ENCODE measurements at regions not wholly inside any gene's neighbourhood (a gene's known extent, or its start where the extent isn't known, plus 50 kb on each side); places are given as distances from the start of the nearest gene placed in this dataset.
A peak's percentile ranks its signal among the peaks of the same experiment; 100 is the strongest.

GRCh38 chr1:10864776-10865175 is 68.3 kb upstream of the CASZ1 start:
- Histone ChIP-seq H3K36me3 (replicated peaks in 1 of 2; ENCODE audit: control insufficient read depth in 1 of 2, insufficient read depth in 2 of 2, low read length in 2 of 2) (no peaks in the 10 kb centered on the region), H3K27me3 (ENCODE audit: control insufficient read depth in 2 of 2, insufficient read depth in 2 of 2, low read length in 2 of 2) (peaks cover 27 to 59% of the 10 kb centered on the region in 2 donors)
- H3K27me3 Mint-ChIP-seq (ENCODE audit: low read depth in 3 of 3) = peaks cover 49 to 67% (median 63%) of the 10 kb centered on the region in 3 donors

GRCh38 chr1:10865518-10866320 is 69.3 kb upstream of the CASZ1 start:
- H3K4me1 Mint-ChIP-seq = peaks cover 8% of the 10 kb centered on the region
- TF ChIP-seq, protein P1, sequence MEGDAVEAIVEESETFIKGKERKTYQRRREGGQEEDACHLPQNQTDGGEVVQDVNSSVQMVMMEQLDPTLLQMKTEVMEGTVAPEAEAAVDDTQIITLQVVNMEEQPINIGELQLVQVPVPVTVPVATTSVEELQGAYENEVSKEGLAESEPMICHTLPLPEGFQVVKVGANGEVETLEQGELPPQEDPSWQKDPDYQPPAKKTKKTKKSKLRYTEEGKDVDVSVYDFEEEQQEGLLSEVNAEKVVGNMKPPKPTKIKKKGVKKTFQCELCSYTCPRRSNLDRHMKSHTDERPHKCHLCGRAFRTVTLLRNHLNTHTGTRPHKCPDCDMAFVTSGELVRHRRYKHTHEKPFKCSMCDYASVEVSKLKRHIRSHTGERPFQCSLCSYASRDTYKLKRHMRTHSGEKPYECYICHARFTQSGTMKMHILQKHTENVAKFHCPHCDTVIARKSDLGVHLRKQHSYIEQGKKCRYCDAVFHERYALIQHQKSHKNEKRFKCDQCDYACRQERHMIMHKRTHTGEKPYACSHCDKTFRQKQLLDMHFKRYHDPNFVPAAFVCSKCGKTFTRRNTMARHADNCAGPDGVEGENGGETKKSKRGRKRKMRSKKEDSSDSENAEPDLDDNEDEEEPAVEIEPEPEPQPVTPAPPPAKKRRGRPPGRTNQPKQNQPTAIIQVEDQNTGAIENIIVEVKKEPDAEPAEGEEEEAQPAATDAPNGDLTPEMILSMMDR (IDR thresholded peaks at IDR 0.05) = no peak
- Histone ChIP-seq H3K27ac (ENCODE audit: low read depth in 1 of 2, low read length in 2 of 2) (no peak overlapping the region), H3K4me3 (replicated peaks in 1 of 3; ENCODE audit: low read depth in 2 of 3, low read length in 3 of 3) (no peak overlapping the region), H3K79me2 (ENCODE audit: insufficient read depth, low read length) (no peaks in the 10 kb centered on the region), H3K9ac (ENCODE audit: insufficient read depth, low read length, poor library complexity, severe bottlenecking) (no peak overlapping the region), H2AFZ (ENCODE audit: insufficient read depth, low read depth, low read length, poor library complexity, severe bottlenecking) (no peak overlapping the region), H4K20me1 (ENCODE audit: insufficient read depth, low read length) (no peaks in the 10 kb centered on the region), H3K4me1 (ENCODE audit: control insufficient read depth in 1 of 2, insufficient read depth in 2 of 2, low read length in 2 of 2) (peaks cover 3 to 6% of the 10 kb centered on the region in 2 donors), H3K4me2 (replicated peaks; ENCODE audit: extremely low read depth, low read length, poor library complexity, severe bottlenecking) (no peak overlapping the region), H3K9me3 (replicated peaks in 1 of 2; ENCODE audit: control insufficient read depth in 1 of 2, insufficient read depth in 1 of 2, low read length in 2 of 2) (no peaks in the 10 kb centered on the region), H3K36me3 (replicated peaks in 1 of 2; ENCODE audit: control insufficient read depth in 1 of 2, insufficient read depth in 2 of 2, low read length in 2 of 2) (no peaks in the 10 kb centered on the region), H3K27me3 (ENCODE audit: control insufficient read depth in 2 of 2, insufficient read depth in 2 of 2, low read length in 2 of 2) (peaks cover 27 to 57% of the 10 kb centered on the region in 2 donors)
- H3K4me3 Mint-ChIP-seq = peak overlapping the region in 1 of 2 donors; percentile 85
- H3K9me3 Mint-ChIP-seq = peaks cover 0 to 12% (median 3%) of the 10 kb centered on the region in 7 donors
- 54% methylated on average over 10 of the region's 19 CpGs for WGBS (ENCODE audit: insufficient coverage)
- intact Hi-C loops (cut with micrococcal nuclease) = loop anchor here (5.0 to 10.0 kb wide), 2 partner anchors 358 to 361 kb away; no protein-coding TSS in a partner anchor
- DNase-seq = no peak
- H3K36me3 Mint-ChIP-seq = peaks cover 0 to 5% of the 10 kb centered on the region in 2 donors
- H3K27ac Mint-ChIP-seq = peak overlapping the region in 1 of 7 donors; percentile 16
- H3K27me3 Mint-ChIP-seq (ENCODE audit: low read depth in 3 of 3) = peaks cover 49 to 65% (median 62%) of the 10 kb centered on the region in 3 donors

More at GRCh38 chr1:10864776-10865175, 68.3 kb upstream of the CASZ1 start:
- Histone ChIP-seq H4K20me1 (ENCODE audit: insufficient read depth, low read length) (no peaks in the 10 kb centered on the region), H3K9me3 (replicated peaks in 1 of 2; ENCODE audit: control insufficient read depth in 1 of 2, insufficient read depth in 1 of 2, low read length in 2 of 2) (no peaks in the 10 kb centered on the region), H3K9ac (ENCODE audit: insufficient read depth, low read length, poor library complexity, severe bottlenecking) (no peak overlapping the region), H3K4me2 (replicated peaks; ENCODE audit: extremely low read depth, low read length, poor library complexity, severe bottlenecking) (no peak overlapping the region), H2AFZ (ENCODE audit: insufficient read depth, low read depth, low read length, poor library complexity, severe bottlenecking) (no peak overlapping the region), H3K27ac (ENCODE audit: low read depth in 1 of 2, low read length in 2 of 2) (no peak overlapping the region), H3K4me1 (ENCODE audit: control insufficient read depth in 1 of 2, insufficient read depth in 2 of 2, low read length in 2 of 2) (peaks cover 3 to 6% of the 10 kb centered on the region in 2 donors), H3K79me2 (ENCODE audit: insufficient read depth, low read length) (no peaks in the 10 kb centered on the region), H3K4me3 (replicated peaks in 1 of 3; ENCODE audit: low read depth in 2 of 3, low read length in 3 of 3) (no peak overlapping the region)
- DNase-seq = no peak
- Mint-ChIP-seq H3K4me3 (peak overlapping the region in 1 of 2 donors; percentile 66), H3K36me3 (peaks cover 0 to 5% of the 10 kb centered on the region in 2 donors), H3K27ac (no peak overlapping the region), H3K9me3 (peaks cover 0 to 12% (median 3%) of the 10 kb centered on the region in 7 donors), H3K4me1 (peaks cover 8% of the 10 kb centered on the region)
- WGBS (ENCODE audit: insufficient coverage) = 81% methylated on average over 7 of the region's 9 CpGs
- TF ChIP-seq, protein P1 (IDR thresholded peaks at IDR 0.05) = no peak
- intact Hi-C loops (cut with micrococcal nuclease) = loop anchor here (5.0 to 10.0 kb wide), 2 partner anchors 357 to 360 kb away; no protein-coding TSS in a partner anchor

All from CD14-positive monocyte (primary cell).